Keratinocyte (primary cell): ENCODE measurements at regions not wholly inside any gene's neighbourhood (a gene's known extent, or its start where the extent isn't known, plus 50 kb on each side); places are given as distances from the start of the nearest gene placed in this dataset.

Source experiments
- DNase-seq: peaks from one replicate; pipeline ENCODE4 v3.0.0-alpha.2; 2011; ENCODE audit warnings: low read depth, missing footprints, low spot score
- FAIRE-seq: peaks from 2 replicates; lab custom pipeline; 2011; peaks lifted over from hg19 to GRCh38; lab: Jason Lieb, UNC
- H2AFZ ChIP-seq: 2 replicates; pipeline ENCODE4 v1.6.0; 2012; ENCODE audit warnings: low read length, control low read depth, inconsistent platforms; ENCODE audit not compliant: control insufficient read depth
- H3K27ac ChIP-seq: 2 replicates; pipeline ENCODE4 v1.5.1; 2011; ENCODE audit warnings: low read length; ENCODE audit not compliant: control insufficient read depth, insufficient read depth
- H3K27me3 ChIP-seq: 3 replicates; pipeline ENCODE4 v1.6.0; 2011; ENCODE audit warnings: low read length; ENCODE audit not compliant: control insufficient read depth, insufficient read depth; ENCODE audit errors: extremely low read depth
- H3K36me3 ChIP-seq, 2 experiments: 2 replicates in 1 of 2; 3 replicates in 1 of 2; pipeline ENCODE4 v1.5.1; 2011; ENCODE audit warnings: low read length in 2 of 2, mild to moderate bottlenecking in 1 of 2; ENCODE audit not compliant: control insufficient read depth in 2 of 2, insufficient read depth in 2 of 2; ENCODE audit errors: extremely low read depth in 1 of 2
- H3K4me1 ChIP-seq: 3 replicates; pipeline ENCODE4 v1.5.1; 2011; ENCODE audit warnings: low read length; ENCODE audit not compliant: control insufficient read depth, insufficient read depth; ENCODE audit errors: extremely low read depth
- H3K4me2 ChIP-seq: 3 replicates; pipeline ENCODE4 v1.6.0; 2011; ENCODE audit warnings: low read depth, low read length; ENCODE audit not compliant: control insufficient read depth, insufficient read depth; ENCODE audit errors: extremely low read depth
- H3K4me3 ChIP-seq, 3 experiments: fragments of 200-600 bp in 1 of 3; sonication (generic) in 1 of 3; 2 replicates in 2 of 3; 3 replicates in 1 of 3; pipeline ENCODE4 v1.5.1; 2011 to 2016; ENCODE audit warnings: low read length in 3 of 3, mild to moderate bottlenecking in 3 of 3, control low read depth in 2 of 3, inconsistent platforms in 1 of 3, low read depth in 1 of 3, mixed read lengths in 1 of 3, mixed run types in 1 of 3, moderate library complexity in 1 of 3; ENCODE audit not compliant: control insufficient read depth in 2 of 3, insufficient read depth in 2 of 3; ENCODE audit errors: extremely low read depth in 1 of 3
- H3K79me2 ChIP-seq: 2 replicates; pipeline ENCODE4 v1.6.0; 2012; ENCODE audit warnings: low read length; ENCODE audit not compliant: control insufficient read depth, insufficient read depth
- H3K9ac ChIP-seq: 3 replicates; pipeline ENCODE4 v1.6.0; 2011; ENCODE audit warnings: low read length; ENCODE audit not compliant: control insufficient read depth, insufficient read depth; ENCODE audit errors: extremely low read depth
- H3K9me1 ChIP-seq: 3 replicates; pipeline ENCODE4 v1.6.0; 2011; ENCODE audit warnings: low read length; ENCODE audit not compliant: control insufficient read depth, insufficient read depth; ENCODE audit errors: extremely low read depth
- H3K9me3 ChIP-seq: 2 replicates; pipeline ENCODE4 v1.5.1; 2012; ENCODE audit warnings: low read depth, low read length; ENCODE audit not compliant: control insufficient read depth
- H4K20me1 ChIP-seq: 3 replicates; pipeline ENCODE4 v1.6.0; 2011; ENCODE audit warnings: low read length; ENCODE audit not compliant: control insufficient read depth, insufficient read depth; ENCODE audit errors: extremely low read depth
- EZH2 ChIP-seq: IDR thresholded peaks from one replicate; pipeline ENCODE4 v1.6.1; 2012; ENCODE audit warnings: inconsistent platforms, mild to moderate bottlenecking, low read length, moderate library complexity
- dilution Hi-C: fragments of 300-500 bp; cut with MboI; formaldehyde crosslinking; loops from one replicate; pipeline ENCODE4 v1.7.0; 2020; ENCODE audit warnings: low sequenced_read_pairs; ENCODE audit not compliant: extremely low pct_ligation_motif_present
- TF ChIP-seq, protein P1 (sequence below), 3 experiments: IDR thresholded peaks in 1 of 3; conservative IDR thresholded peaks in 1 of 3; optimal IDR thresholded peaks in 1 of 3; 2 replicates in 2 of 3; 3 replicates in 1 of 3; pipeline versions ENCODE3 to v1.5.1; 2011; ENCODE audit warnings: low read length in 3 of 3, mild to moderate bottlenecking in 3 of 3, moderate library complexity in 2 of 3, control low read depth in 1 of 3, inconsistent platforms in 1 of 3; ENCODE audit not compliant: insufficient read depth in 2 of 3; ENCODE audit errors: extremely low read depth in 1 of 3

- H3K4me2 ChIP-seq: no peak overlapping the region
- H3K4me1 ChIP-seq: no peaks in the 10 kb centered on the region
- H3K79me2 ChIP-seq: no peaks in the 10 kb centered on the region
- TF ChIP-seq, protein P1, sequence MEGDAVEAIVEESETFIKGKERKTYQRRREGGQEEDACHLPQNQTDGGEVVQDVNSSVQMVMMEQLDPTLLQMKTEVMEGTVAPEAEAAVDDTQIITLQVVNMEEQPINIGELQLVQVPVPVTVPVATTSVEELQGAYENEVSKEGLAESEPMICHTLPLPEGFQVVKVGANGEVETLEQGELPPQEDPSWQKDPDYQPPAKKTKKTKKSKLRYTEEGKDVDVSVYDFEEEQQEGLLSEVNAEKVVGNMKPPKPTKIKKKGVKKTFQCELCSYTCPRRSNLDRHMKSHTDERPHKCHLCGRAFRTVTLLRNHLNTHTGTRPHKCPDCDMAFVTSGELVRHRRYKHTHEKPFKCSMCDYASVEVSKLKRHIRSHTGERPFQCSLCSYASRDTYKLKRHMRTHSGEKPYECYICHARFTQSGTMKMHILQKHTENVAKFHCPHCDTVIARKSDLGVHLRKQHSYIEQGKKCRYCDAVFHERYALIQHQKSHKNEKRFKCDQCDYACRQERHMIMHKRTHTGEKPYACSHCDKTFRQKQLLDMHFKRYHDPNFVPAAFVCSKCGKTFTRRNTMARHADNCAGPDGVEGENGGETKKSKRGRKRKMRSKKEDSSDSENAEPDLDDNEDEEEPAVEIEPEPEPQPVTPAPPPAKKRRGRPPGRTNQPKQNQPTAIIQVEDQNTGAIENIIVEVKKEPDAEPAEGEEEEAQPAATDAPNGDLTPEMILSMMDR (optimal IDR thresholded peaks at IDR 0.05 in 1 of 3, IDR thresholded peaks at IDR 0.05 in 1 of 3, conservative IDR thresholded peaks at IDR 0.05 in 1 of 3; ENCODE audit: extremely low read depth in 1 of 3, insufficient read depth in 2 of 3, low read length in 3 of 3): no peak
- no peak for TF ChIP-seq EZH2
- dilution Hi-C loops: no loop called here
- FAIRE-seq: no peak
- no peak overlapping the region for H3K27ac ChIP-seq
- H2AFZ ChIP-seq: no peak overlapping the region
- H3K9ac ChIP-seq: no peak overlapping the region
- H4K20me1 ChIP-seq: no peaks in the 10 kb centered on the region
- H3K36me3 ChIP-seq: no peaks in the 10 kb centered on the region
- H3K27me3 ChIP-seq: no peaks in the 10 kb centered on the region
- no peak for DNase-seq
- no peaks in the 10 kb centered on the region for H3K9me1 ChIP-seq
- H3K9me3 ChIP-seq: peaks cover 8% of the 10 kb centered on the region
- no peak overlapping the region for H3K4me3 ChIP-seq
These were observed 734.4 kb upstream of the ADAMTS16 start for GRCh38 chr5:4405614-4406219.

DNA sequence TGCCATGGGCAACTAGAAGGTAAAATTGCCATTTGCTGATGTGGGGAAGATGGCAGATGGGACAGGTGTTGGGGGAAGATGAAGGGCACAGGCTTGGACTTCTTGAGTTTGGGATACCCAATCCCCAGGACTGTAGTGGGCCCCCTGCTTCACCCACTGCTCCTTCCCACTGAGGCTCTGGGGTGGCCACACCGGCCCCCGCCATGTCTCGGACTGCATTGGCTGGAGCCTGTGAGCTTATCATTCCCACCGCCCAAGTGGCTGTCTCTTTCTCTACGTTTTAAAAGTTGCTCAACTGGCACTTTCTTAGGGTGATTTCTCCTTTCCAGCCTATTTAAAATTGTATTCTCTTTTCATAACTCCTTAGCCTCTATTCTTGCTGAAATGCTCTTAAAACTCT is 730.0 kb upstream of the ADAMTS16 start:
- DNase-seq (no peak), FAIRE-seq (no peak)
- peaks cover 5% of the 10 kb centered on the region for H3K9me3 ChIP-seq
- H3K4me2 ChIP-seq: no peak overlapping the region
- no peaks in the 10 kb centered on the region for H3K9me1 ChIP-seq
- dilution Hi-C loops: no loop called here
- no peak overlapping the region for H2AFZ ChIP-seq
- no peak overlapping the region for H3K27ac ChIP-seq
- no peaks in the 10 kb centered on the region for H4K20me1 ChIP-seq
- H3K27me3 ChIP-seq: no peaks in the 10 kb centered on the region
- TF ChIP-seq EZH2: no peak
- TF ChIP-seq, protein P1 (optimal IDR thresholded peaks at IDR 0.05 in 1 of 3, IDR thresholded peaks at IDR 0.05 in 1 of 3, conservative IDR thresholded peaks at IDR 0.05 in 1 of 3; ENCODE audit: extremely low read depth in 1 of 3, insufficient read depth in 2 of 3, low read length in 3 of 3): no peak
- H3K36me3 ChIP-seq: no peaks in the 10 kb centered on the region
- no peak overlapping the region for H3K4me3 ChIP-seq
- no peak overlapping the region for H3K9ac ChIP-seq
- no peaks in the 10 kb centered on the region for H3K4me1 ChIP-seq
- H3K79me2 ChIP-seq: no peaks in the 10 kb centered on the region
